B cell (primary cell): ENCODE measurements at regions not wholly inside any gene's neighbourhood (a gene's known extent, or its start where the extent isn't known, plus 50 kb on each side); places are given as distances from the start of the nearest gene placed in this dataset.

Source experiments
- ATAC-seq: fragments of 200-7000 bp; cut with Tn5 transposase; one replicate; pipeline ENCODE4 v1.10.0; 2021; ENCODE audit warnings: low read depth, mild to moderate bottlenecking, moderate number of reproducible peaks, moderate library complexity
- CTCF ChIA-PET: fragments of 350-600 bp; sonication (Branson Sonifier 250); formaldehyde crosslinking; loops from one replicate; lab custom pipeline; 2021; ENCODE audit warnings: antibody characterized with exemption, inconsistent platforms; lab: Charles Lee
- POLR2A ChIA-PET: fragments of 350-600 bp; sonication (Branson Sonifier 250); formaldehyde crosslinking; loops from one replicate; lab custom pipeline; 2021; ENCODE audit warnings: antibody characterized with exemption; lab: Charles Lee
- DNase-seq: peaks from one replicate; pipeline ENCODE4 v3.0.0; 2013
- H2AFZ ChIP-seq: 2 replicates; pipeline ENCODE4 v1.6.1; 2012; ENCODE audit warnings: mild to moderate bottlenecking, low read depth, low read length; ENCODE audit not compliant: insufficient read depth, poor library complexity, severe bottlenecking
- H3K27ac ChIP-seq, 2 donors: 1 replicate in 1 of 2; 2 replicates in 1 of 2; pipeline ENCODE4 v1.5.1; 2012 to 2013; ENCODE audit warnings: low read length in 2 of 2, mild to moderate bottlenecking in 2 of 2, moderate library complexity in 1 of 2
- H3K27me3 ChIP-seq, 4 experiments: fragments of 200-600 bp in 1 of 4; sonication (generic) in 1 of 4; replicated peaks in 1 of 4; 1 replicate in 2 of 4; 2 replicates in 2 of 4; pipeline versions ENCODE4 v1.6.1 to v1.7.0; 2013 to 2016; ENCODE audit warnings: low read length in 3 of 4, mild to moderate bottlenecking in 2 of 4, mixed read lengths in 1 of 4, moderate library complexity in 1 of 4; ENCODE audit not compliant: insufficient read depth in 4 of 4, control insufficient read depth in 3 of 4; ENCODE audit errors: control extremely low read depth in 1 of 4
- H3K36me3 ChIP-seq, 2 experiments: replicated peaks in 1 of 2; 1 replicate in 1 of 2; 2 replicates in 1 of 2; pipeline versions ENCODE4 v1.6.1 to v1.7.1; 2013; ENCODE audit warnings: low read length in 1 of 2; ENCODE audit not compliant: insufficient read depth in 2 of 2, control insufficient read depth in 1 of 2; ENCODE audit errors: control extremely low read depth in 1 of 2, extremely low read depth in 1 of 2
- H3K4me1 ChIP-seq, 2 donors: fragments of 200-600 bp in 1 of 2; sonication (generic) in 1 of 2; 1 replicate in 1 of 2; 2 replicates in 1 of 2; pipeline versions ENCODE4 v1.5.1 to v1.6.1; 2013 to 2017; ENCODE audit warnings: low read length in 2 of 2; ENCODE audit not compliant: control insufficient read depth in 2 of 2, insufficient read depth in 2 of 2
- H3K4me2 ChIP-seq: replicated peaks from 2 replicates; pipeline ENCODE3; 2012; ENCODE audit warnings: mild to moderate bottlenecking, low read depth, low read length; ENCODE audit not compliant: poor library complexity, severe bottlenecking
- H3K4me3 ChIP-seq, 5 experiments: fragments of 200-600 bp in 1 of 5; sonication (generic) in 1 of 5; 1 replicate in 3 of 5; 2 replicates in 2 of 5; pipeline versions ENCODE4 v1.5.1 to v1.7.0; 2011 to 2016; ENCODE audit warnings: low read length in 4 of 5, mild to moderate bottlenecking in 4 of 5, low read depth in 2 of 5, control low read depth in 1 of 5, moderate library complexity in 1 of 5; ENCODE audit not compliant: insufficient read depth in 1 of 5; ENCODE audit errors: control extremely low read depth in 1 of 5, extremely low read depth in 1 of 5
- H3K79me2 ChIP-seq: fragments of 200-600 bp; sonication (generic); one replicate; pipeline ENCODE4 v1.6.0; 2016; ENCODE audit warnings: low read length; ENCODE audit not compliant: control insufficient read depth, insufficient read depth
- H3K9ac ChIP-seq: fragments of 200-600 bp; sonication (generic); 2 replicates; pipeline ENCODE4 v1.6.1; 2017; ENCODE audit warnings: mild to moderate bottlenecking, low read length, moderate library complexity
- H3K9me3 ChIP-seq, 3 donors: one replicate each; pipeline versions ENCODE4 v1.6.1 to v1.7.1; 2013; ENCODE audit warnings: low read length in 2 of 3; ENCODE audit not compliant: control insufficient read depth in 2 of 3, insufficient read depth in 1 of 3; ENCODE audit errors: control extremely low read depth in 1 of 3
- H4K20me1 ChIP-seq: 2 replicates; pipeline ENCODE4 v1.6.0; 2012; ENCODE audit warnings: mild to moderate bottlenecking, low read length; ENCODE audit not compliant: insufficient read depth, control insufficient read depth, poor library complexity, severe bottlenecking
- H3K27ac Mint-ChIP-seq: one replicate; pipeline ENCODE4 v1.8.0; 2021; ENCODE audit warnings: mixed read lengths
- H3K27me3 Mint-ChIP-seq: one replicate; pipeline ENCODE4 v1.8.0; 2021; ENCODE audit warnings: mixed read lengths
- H3K4me1 Mint-ChIP-seq: one replicate; pipeline ENCODE4 v1.8.0; 2021; ENCODE audit warnings: mixed read lengths
- H3K4me3 Mint-ChIP-seq: one replicate; pipeline ENCODE4 v1.8.0; 2021; ENCODE audit warnings: mixed read lengths
- H3K9me3 Mint-ChIP-seq: one replicate; pipeline ENCODE4 v1.8.0; 2022; ENCODE audit warnings: mixed read lengths; ENCODE audit not compliant: insufficient read depth
- EZH2 ChIP-seq: IDR thresholded peaks from 2 replicates; pipeline ENCODE4 v1.6.1; 2012; ENCODE audit warnings: borderline replicate concordance, low read depth, mild to moderate bottlenecking, moderate library complexity, low read length; ENCODE audit not compliant: insufficient read depth, poor library complexity, severe bottlenecking
- WGBS: methylation state at CpG from one replicate; pipeline ENCODE4 v1.1.5; 2013; ENCODE audit warnings: missing lambda C conversion rate; ENCODE audit not compliant: insufficient coverage; 5-methylcytosine and 5-hydroxymethylcytosine counted together
- intact Hi-C: fragments of 100-400 bp; cut with micrococcal nuclease; formaldehyde crosslinking; loops from one replicate; pipeline ENCODE4 v1.10.0; 2022
- TF ChIP-seq, protein P1 (sequence below): fragments of 200-600 bp; IDR thresholded peaks from one replicate; pipeline ENCODE4 v1.8.0; 2022; ENCODE audit warnings: antibody characterized with exemption, mild to moderate bottlenecking

DNA sequence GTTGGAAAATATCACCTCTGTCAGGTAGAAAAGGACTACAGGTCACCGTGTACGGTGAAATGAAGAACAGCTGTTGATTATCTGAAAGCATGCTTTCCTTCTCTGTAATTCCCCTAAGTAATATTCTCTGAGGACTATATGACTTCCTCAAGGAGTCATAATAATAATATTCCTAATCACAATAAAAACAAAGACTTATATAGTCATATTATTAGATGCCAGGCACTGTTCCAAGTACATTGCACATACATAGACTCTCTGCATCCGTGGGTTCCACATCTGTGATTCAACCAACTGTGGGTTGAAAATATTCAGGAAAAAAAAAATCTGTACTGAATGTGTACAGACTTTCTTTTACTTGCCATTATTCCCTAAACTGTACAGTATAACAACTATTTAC is 512.4 kb upstream of the ID2 start:
- Histone ChIP-seq H2AFZ (no peak overlapping the region), H4K20me1 (no peaks in the 10 kb centered on the region), H3K4me1 (no peaks in the 10 kb centered on the region), H3K27me3 (peaks cover 0 to 13% (median 3%) of the 10 kb centered on the region in 4 experiments), H3K36me3 (no peaks in the 10 kb centered on the region), H3K79me2 (no peaks in the 10 kb centered on the region), H3K4me3 (no peak overlapping the region), H3K27ac (no peak overlapping the region), H3K9ac (no peak overlapping the region), H3K9me3 (peaks cover 0 to 2% (median 0%) of the 10 kb centered on the region in 3 donors), H3K4me2 (no peak overlapping the region)
- intact Hi-C loops: no loop called here
- Mint-ChIP-seq H3K27me3 (peaks cover 54% of the 10 kb centered on the region), H3K9me3 (no peaks in the 10 kb centered on the region), H3K27ac (no peak overlapping the region), H3K4me3 (no peak overlapping the region), H3K4me1 (no peaks in the 10 kb centered on the region)
- no CpG with 5 or more reads among the region's 3 CpGs for WGBS
- CTCF ChIA-PET: no interaction called here
- TF ChIP-seq EZH2: no peak
- TF ChIP-seq, protein P1, sequence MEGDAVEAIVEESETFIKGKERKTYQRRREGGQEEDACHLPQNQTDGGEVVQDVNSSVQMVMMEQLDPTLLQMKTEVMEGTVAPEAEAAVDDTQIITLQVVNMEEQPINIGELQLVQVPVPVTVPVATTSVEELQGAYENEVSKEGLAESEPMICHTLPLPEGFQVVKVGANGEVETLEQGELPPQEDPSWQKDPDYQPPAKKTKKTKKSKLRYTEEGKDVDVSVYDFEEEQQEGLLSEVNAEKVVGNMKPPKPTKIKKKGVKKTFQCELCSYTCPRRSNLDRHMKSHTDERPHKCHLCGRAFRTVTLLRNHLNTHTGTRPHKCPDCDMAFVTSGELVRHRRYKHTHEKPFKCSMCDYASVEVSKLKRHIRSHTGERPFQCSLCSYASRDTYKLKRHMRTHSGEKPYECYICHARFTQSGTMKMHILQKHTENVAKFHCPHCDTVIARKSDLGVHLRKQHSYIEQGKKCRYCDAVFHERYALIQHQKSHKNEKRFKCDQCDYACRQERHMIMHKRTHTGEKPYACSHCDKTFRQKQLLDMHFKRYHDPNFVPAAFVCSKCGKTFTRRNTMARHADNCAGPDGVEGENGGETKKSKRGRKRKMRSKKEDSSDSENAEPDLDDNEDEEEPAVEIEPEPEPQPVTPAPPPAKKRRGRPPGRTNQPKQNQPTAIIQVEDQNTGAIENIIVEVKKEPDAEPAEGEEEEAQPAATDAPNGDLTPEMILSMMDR: no peak
- no peak for ATAC-seq
- POLR2A ChIA-PET: no interaction called here
- DNase-seq: no peak

DNA sequence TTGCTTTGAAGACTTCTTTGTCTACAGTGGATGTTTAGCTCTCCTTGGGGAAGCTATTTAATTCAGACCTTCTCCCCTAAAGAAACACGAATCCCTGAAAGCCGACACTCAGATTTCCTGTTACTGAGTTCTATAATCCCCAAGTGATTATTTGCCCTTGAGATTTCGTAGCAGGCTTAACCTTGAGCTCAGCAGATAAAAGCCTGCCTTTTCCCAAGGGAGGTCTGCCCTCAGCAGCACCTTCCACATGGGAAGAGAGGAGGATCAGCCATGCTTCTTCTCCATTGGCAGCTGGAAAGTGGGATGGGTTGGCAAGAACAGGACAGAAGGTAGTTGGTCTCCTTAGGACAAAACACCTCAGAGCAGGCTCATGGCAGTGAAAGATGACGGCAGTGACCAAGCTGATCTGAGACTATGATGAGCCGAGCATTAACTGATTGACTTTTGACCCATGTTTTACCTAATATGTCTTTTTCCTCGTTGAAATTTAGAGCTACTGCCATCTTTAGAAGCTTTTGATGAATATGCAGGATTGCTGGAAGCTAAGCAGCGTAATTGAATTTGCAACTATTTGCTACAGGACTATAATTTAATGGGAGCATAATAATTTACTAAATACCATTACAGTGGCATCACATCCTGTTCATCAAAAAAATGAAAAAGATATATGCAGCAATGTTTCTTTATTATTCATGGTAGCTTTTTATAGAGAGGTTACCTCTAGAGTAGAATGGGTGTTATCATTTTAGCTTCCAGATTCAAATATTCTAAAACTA is 511.1 kb upstream of the ID2 start:
- no peaks in the 10 kb centered on the region for H3K36me3 ChIP-seq
- Mint-ChIP-seq H3K27ac (no peak overlapping the region), H3K27me3 (peaks cover 61% of the 10 kb centered on the region), H3K4me3 (no peak overlapping the region), H3K9me3 (no peaks in the 10 kb centered on the region), H3K4me1 (no peaks in the 10 kb centered on the region)
- H3K4me3 ChIP-seq: no peak overlapping the region
- H3K9me3 ChIP-seq: peaks cover 0 to 5% (median 5%) of the 10 kb centered on the region in 3 donors
- no peak overlapping the region for H3K27ac ChIP-seq
- no peaks in the 10 kb centered on the region for H3K79me2 ChIP-seq
- H3K9ac ChIP-seq: no peak overlapping the region
- no peaks in the 10 kb centered on the region for H3K4me1 ChIP-seq
- DNase-seq (no peak), ATAC-seq (no peak)
- H2AFZ ChIP-seq: no peak overlapping the region
- no peak for TF ChIP-seq EZH2
- TF ChIP-seq, protein P1: no peak
- peaks cover 0 to 11% (median 5%) of the 10 kb centered on the region in 4 experiments for H3K27me3 ChIP-seq
- POLR2A ChIA-PET: no interaction called here
- H4K20me1 ChIP-seq: no peaks in the 10 kb centered on the region
- no peak overlapping the region for H3K4me2 ChIP-seq
- intact Hi-C loops: no loop called here
- 41% methylated on average over 4 of the region's 7 CpGs for WGBS
- CTCF ChIA-PET: no interaction called here
